ENCODE measurements at regions not wholly inside any gene's neighbourhood (a gene's known extent, or its start where the extent isn't known, plus 50 kb on each side); places are given as distances from the start of the nearest gene placed in this dataset.

DNA sequence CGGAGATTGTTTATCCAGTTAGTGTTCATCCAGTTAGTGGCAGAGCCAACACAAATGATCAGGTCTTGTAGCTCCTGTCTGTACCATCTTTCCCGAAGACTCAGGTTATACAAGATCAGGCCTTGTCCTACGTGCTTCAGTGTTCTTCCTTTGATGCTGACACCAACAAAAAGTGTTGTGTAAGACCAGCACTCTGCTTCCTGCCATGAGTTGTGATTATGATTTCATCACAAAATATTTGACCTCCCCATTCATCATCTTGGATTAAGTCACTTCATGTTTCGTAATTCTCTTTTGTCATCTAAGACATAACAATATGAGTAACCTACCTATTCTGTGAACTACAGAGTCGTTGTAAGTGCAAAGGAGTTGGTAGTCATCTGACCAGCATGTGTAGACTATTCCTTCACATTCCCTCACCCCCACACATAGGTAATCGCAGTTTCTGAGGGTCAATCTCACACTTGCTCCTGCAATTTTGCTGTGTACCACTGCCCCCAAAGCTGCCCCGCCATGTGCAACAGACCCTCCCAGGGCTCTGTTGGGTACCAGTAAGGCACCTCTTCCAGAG, 135.6 kb upstream of the SLC22A23 start:
- H3K4me3 ChIP-seq (ENCODE audit: low read length, poor library complexity, severe bottlenecking) = no peak overlapping the region
- no peaks in the 10 kb centered on the region for H3K4me1 ChIP-seq (ENCODE audit: insufficient read depth, low read length, poor library complexity, severe bottlenecking)
- no peak overlapping the region for H2AFZ ChIP-seq (ENCODE audit: low read length)
- H3K79me2 ChIP-seq (ENCODE audit: insufficient read depth, low read length) = no peaks in the 10 kb centered on the region
- no peak overlapping the region for H3K9ac ChIP-seq (ENCODE audit: low read depth, low read length, poor library complexity, severe bottlenecking)
- TF ChIP-seq, protein P1, sequence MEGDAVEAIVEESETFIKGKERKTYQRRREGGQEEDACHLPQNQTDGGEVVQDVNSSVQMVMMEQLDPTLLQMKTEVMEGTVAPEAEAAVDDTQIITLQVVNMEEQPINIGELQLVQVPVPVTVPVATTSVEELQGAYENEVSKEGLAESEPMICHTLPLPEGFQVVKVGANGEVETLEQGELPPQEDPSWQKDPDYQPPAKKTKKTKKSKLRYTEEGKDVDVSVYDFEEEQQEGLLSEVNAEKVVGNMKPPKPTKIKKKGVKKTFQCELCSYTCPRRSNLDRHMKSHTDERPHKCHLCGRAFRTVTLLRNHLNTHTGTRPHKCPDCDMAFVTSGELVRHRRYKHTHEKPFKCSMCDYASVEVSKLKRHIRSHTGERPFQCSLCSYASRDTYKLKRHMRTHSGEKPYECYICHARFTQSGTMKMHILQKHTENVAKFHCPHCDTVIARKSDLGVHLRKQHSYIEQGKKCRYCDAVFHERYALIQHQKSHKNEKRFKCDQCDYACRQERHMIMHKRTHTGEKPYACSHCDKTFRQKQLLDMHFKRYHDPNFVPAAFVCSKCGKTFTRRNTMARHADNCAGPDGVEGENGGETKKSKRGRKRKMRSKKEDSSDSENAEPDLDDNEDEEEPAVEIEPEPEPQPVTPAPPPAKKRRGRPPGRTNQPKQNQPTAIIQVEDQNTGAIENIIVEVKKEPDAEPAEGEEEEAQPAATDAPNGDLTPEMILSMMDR (conservative IDR thresholded peaks at IDR 0.05; ENCODE audit: low read length) = no peak
- no peak for TF ChIP-seq EZH2phosphoT487 (IDR thresholded peaks at IDR 0.05; ENCODE audit: borderline replicate concordance)
- no peaks in the 10 kb centered on the region for H3K9me2 ChIP-seq (replicated peaks; ENCODE audit: low read depth, low read length)
- H3K9me3 ChIP-seq (ENCODE audit: insufficient read depth, low read depth, low read length) = peaks cover 4% of the 10 kb centered on the region; the same call in 1 of the 2 replicates
- no peaks in the 10 kb centered on the region for H3F3A ChIP-seq (ENCODE audit: low read depth)
- H3K27me3 ChIP-seq (ENCODE audit: insufficient read depth, low read length, poor library complexity, severe bottlenecking) = no peaks in the 10 kb centered on the region
- no peaks in the 10 kb centered on the region for H4K20me1 ChIP-seq (ENCODE audit: insufficient read depth, low read length, poor library complexity, severe bottlenecking)
- H3K4me2 ChIP-seq (ENCODE audit: low read depth, low read length, poor library complexity, severe bottlenecking) = no peak overlapping the region
- no peaks in the 10 kb centered on the region for H3K36me3 ChIP-seq (ENCODE audit: insufficient read depth, low read length)

DNA sequence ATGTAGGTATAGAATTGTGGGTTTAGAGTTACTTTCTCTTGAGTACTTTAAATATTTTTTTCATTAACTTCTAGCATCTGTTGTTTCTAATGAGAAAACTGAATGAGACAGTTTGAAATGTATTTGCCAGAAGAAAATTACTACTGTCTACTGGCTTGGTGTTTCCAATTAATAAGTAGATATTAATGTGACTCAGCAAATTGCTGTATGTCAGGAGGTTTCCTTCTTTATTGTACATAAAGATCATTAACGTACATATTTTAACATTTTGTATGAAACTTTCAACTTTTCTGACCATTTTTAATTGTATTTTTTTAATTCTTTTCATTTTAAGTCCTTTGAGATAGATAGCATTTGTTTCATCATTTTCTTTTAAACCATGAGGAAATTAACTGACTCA, 135.1 kb upstream of the SLC22A23 start:
- no peak for TF ChIP-seq EZH2phosphoT487 (IDR thresholded peaks at IDR 0.05; ENCODE audit: borderline replicate concordance)
- TF ChIP-seq, protein P1 (conservative IDR thresholded peaks at IDR 0.05; ENCODE audit: low read length) = no peak
- Histone ChIP-seq H3K9ac (ENCODE audit: low read depth, low read length, poor library complexity, severe bottlenecking) (no peak overlapping the region), H3K4me1 (ENCODE audit: insufficient read depth, low read length, poor library complexity, severe bottlenecking) (no peaks in the 10 kb centered on the region), H3K27me3 (ENCODE audit: insufficient read depth, low read length, poor library complexity, severe bottlenecking) (no peaks in the 10 kb centered on the region), H2AFZ (ENCODE audit: low read length) (no peak overlapping the region), H3K36me3 (ENCODE audit: insufficient read depth, low read length) (no peaks in the 10 kb centered on the region), H3F3A (ENCODE audit: low read depth) (no peaks in the 10 kb centered on the region), H3K9me2 (replicated peaks; ENCODE audit: low read depth, low read length) (no peaks in the 10 kb centered on the region), H3K4me2 (ENCODE audit: low read depth, low read length, poor library complexity, severe bottlenecking) (no peak overlapping the region), H3K79me2 (ENCODE audit: insufficient read depth, low read length) (no peaks in the 10 kb centered on the region), H4K20me1 (ENCODE audit: insufficient read depth, low read length, poor library complexity, severe bottlenecking) (no peaks in the 10 kb centered on the region), H3K9me3 (ENCODE audit: insufficient read depth, low read depth, low read length) (peaks cover 9% of the 10 kb centered on the region; the same call in 1 of the 2 replicates), H3K4me3 (ENCODE audit: low read length, poor library complexity, severe bottlenecking) (no peak overlapping the region)

DNA sequence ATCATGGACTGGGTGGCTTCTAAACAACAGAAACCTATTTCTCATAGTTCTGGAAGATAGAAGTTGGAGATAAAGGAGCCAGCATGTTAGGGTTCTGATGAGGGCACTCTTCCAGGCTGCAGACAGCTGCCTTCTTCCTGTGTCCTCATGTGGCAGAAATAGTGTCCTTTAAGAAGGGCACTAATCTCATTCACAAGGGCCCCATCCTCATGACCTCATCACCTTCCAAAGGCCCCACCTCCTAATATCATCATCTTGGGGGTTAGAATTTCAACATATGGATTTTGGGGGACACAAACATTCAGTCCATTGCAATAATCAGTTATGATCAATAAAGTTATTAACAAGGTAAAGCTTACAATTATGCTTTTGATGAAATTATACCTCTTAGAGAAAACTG, 130.8 kb upstream of the SLC22A23 start:
- no peak overlapping the region for H3K4me3 ChIP-seq (ENCODE audit: low read length, poor library complexity, severe bottlenecking)
- no peak overlapping the region for H3K4me2 ChIP-seq (ENCODE audit: low read depth, low read length, poor library complexity, severe bottlenecking)
- TF ChIP-seq, protein P1 (conservative IDR thresholded peaks at IDR 0.05; ENCODE audit: low read length) = no peak
- no peak for TF ChIP-seq EZH2phosphoT487 (IDR thresholded peaks at IDR 0.05; ENCODE audit: borderline replicate concordance)
- H3F3A ChIP-seq (ENCODE audit: low read depth) = peaks cover 4% of the 10 kb centered on the region; the same call in 1 of the 2 replicates
- H3K9me3 ChIP-seq (ENCODE audit: insufficient read depth, low read depth, low read length) = peaks cover 10% of the 10 kb centered on the region; the same call in 1 of the 2 replicates
- H2AFZ ChIP-seq (ENCODE audit: low read length) = no peak overlapping the region
- H3K4me1 ChIP-seq (ENCODE audit: insufficient read depth, low read length, poor library complexity, severe bottlenecking) = peaks cover 26% of the 10 kb centered on the region
- no peaks in the 10 kb centered on the region for H3K9me2 ChIP-seq (replicated peaks; ENCODE audit: low read depth, low read length)
- H3K36me3 ChIP-seq (ENCODE audit: insufficient read depth, low read length) = no peaks in the 10 kb centered on the region
- H3K27me3 ChIP-seq (ENCODE audit: insufficient read depth, low read length, poor library complexity, severe bottlenecking) = no peaks in the 10 kb centered on the region
- H3K9ac ChIP-seq (ENCODE audit: low read depth, low read length, poor library complexity, severe bottlenecking) = no peak overlapping the region
- H4K20me1 ChIP-seq (ENCODE audit: insufficient read depth, low read length, poor library complexity, severe bottlenecking) = no peaks in the 10 kb centered on the region
- H3K79me2 ChIP-seq (ENCODE audit: insufficient read depth, low read length) = no peaks in the 10 kb centered on the region
